IMR-90 (cell line): ENCODE measurements at regions not wholly inside any gene's neighbourhood (a gene's known extent, or its start where the extent isn't known, plus 50 kb on each side); places are given as distances from the start of the nearest gene placed in this dataset.

ENCODE experiments used
- CEBPB ChIP-seq: IDR thresholded peaks from 2 replicates; pipeline ENCODE4 v1.6.1; 2012; ENCODE audit warnings: low read depth, low read length, improper control_type of control experiment
- CHD1 ChIP-seq: IDR thresholded peaks from 2 replicates; pipeline ENCODE4 v1.6.1; 2012; ENCODE audit warnings: low read depth, low read length, improper control_type of control experiment
- CTCF ChIP-seq: conservative IDR thresholded peaks from 2 replicates; pipeline ENCODE4 v1.5.1; 2012; ENCODE audit warnings: mild to moderate bottlenecking, low read depth, low read length, improper control_type of control experiment
- ELK1 ChIP-seq: fragments of 150-350 bp; IDR thresholded peaks from 2 replicates; pipeline ENCODE4 v1.6.1; 2016; ENCODE audit warnings: low read depth, mild to moderate bottlenecking, low read length, moderate library complexity, borderline replicate concordance
- MXI1 ChIP-seq: IDR thresholded peaks from 2 replicates; pipeline ENCODE4 v1.6.1; 2012; ENCODE audit warnings: low read depth, mild to moderate bottlenecking, low read length, moderate library complexity, borderline replicate concordance
- POLR2A ChIP-seq: IDR thresholded peaks from 2 replicates; pipeline ENCODE4 v1.6.1; 2012; ENCODE audit warnings: mild to moderate bottlenecking, low read depth, low read length
- RAD21 ChIP-seq: IDR thresholded peaks from 2 replicates; pipeline ENCODE4 v1.6.1; 2012; ENCODE audit warnings: low read length, improper control_type of control experiment
- RCOR1 ChIP-seq: IDR thresholded peaks from 2 replicates; pipeline ENCODE4 v1.6.1; 2012; ENCODE audit warnings: mild to moderate bottlenecking, low read length, improper control_type of control experiment; ENCODE audit not compliant: insufficient replicate concordance
- SMC3 ChIP-seq: fragments of 150-350 bp; IDR thresholded peaks from 2 replicates; pipeline ENCODE4 v1.6.1; 2016; ENCODE audit warnings: low read depth, mild to moderate bottlenecking, antibody characterized with exemption, low read length, moderate library complexity
- USF2 ChIP-seq: fragments of 150-350 bp; IDR thresholded peaks from 2 replicates; pipeline ENCODE4 v1.6.1; 2017; ENCODE audit warnings: mild to moderate bottlenecking, antibody characterized with exemption, low read length, low read depth

DNA sequence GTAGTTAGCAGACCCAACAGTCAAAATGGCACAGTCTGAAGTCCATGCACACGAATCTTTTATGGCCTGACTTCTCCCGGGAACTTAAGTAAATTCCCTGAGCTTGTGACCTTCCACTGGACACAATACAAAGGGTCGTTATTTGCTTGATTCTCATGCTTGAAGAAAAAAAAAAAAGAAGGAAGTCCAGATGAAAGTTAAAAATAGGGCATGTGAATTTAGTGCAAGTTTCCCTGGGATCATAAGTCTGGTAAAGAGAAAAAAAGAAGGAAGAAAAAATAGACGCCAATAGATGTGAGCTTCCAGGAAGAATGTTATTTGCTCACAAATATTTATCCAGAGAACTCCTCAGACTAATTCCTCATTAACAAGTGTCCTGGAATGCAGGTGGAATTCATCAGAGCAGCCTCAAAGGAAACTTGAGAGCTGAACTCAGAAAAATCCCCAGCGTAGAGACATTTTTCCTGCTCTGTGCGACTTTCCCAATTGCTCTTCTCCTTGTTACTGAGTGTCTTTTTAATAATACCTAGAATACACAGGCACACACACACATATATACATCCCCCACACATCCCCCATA is 616.3 kb downstream of the EBF1 start:
- no peak for TF ChIP-seq POLR2A
- no peak for TF ChIP-seq CTCF
- no peak for TF ChIP-seq SMC3
- TF ChIP-seq RAD21: no peak
- no peak for TF ChIP-seq USF2
- TF ChIP-seq CHD1: no peak
- no peak for TF ChIP-seq MXI1
- no peak for TF ChIP-seq RCOR1
- no peak for TF ChIP-seq ELK1
- TF ChIP-seq CEBPB: no peak
